Ishikawa (cell line): ENCODE measurements at regions not wholly inside any gene's neighbourhood (a gene's known extent, or its start where the extent isn't known, plus 50 kb on each side); places are given as distances from the start of the nearest gene placed in this dataset.

ENCODE experiments used
- CEBPB ChIP-seq: IDR thresholded peaks from 2 replicates; pipeline ENCODE4 v1.6.1; 2012
- CREB1 ChIP-seq: IDR thresholded peaks from 2 replicates; pipeline ENCODE4 v1.6.1; 2012; ENCODE audit warnings: low read depth
- EGR1 ChIP-seq: IDR thresholded peaks from 2 replicates; pipeline ENCODE4 v1.6.1; 2012
- EP300 ChIP-seq: IDR thresholded peaks from 2 replicates; pipeline ENCODE4 v1.6.1; 2012; ENCODE audit warnings: borderline replicate concordance
- FOXM1 ChIP-seq: IDR thresholded peaks from 2 replicates; pipeline ENCODE4 v1.6.1; 2012; ENCODE audit warnings: low read depth, borderline replicate concordance
- NFIC ChIP-seq: IDR thresholded peaks from 2 replicates; pipeline ENCODE4 v1.6.1; 2012
- RAD21 ChIP-seq: IDR thresholded peaks from 2 replicates; pipeline ENCODE4 v1.6.1; 2012; ENCODE audit warnings: low read depth
- TAF1 ChIP-seq: IDR thresholded peaks from 2 replicates; pipeline ENCODE4 v1.6.1; 2012; ENCODE audit warnings: low read depth, mild to moderate bottlenecking
- TCF12 ChIP-seq: IDR thresholded peaks from 2 replicates; pipeline ENCODE4 v1.6.1; 2012; ENCODE audit warnings: low read depth
- TEAD4 ChIP-seq: IDR thresholded peaks from 2 replicates; pipeline ENCODE4 v1.6.1; 2012
- USF1 ChIP-seq: IDR thresholded peaks from 2 replicates; pipeline ENCODE4 v1.6.1; 2012
- YY1 ChIP-seq: IDR thresholded peaks from 2 replicates; pipeline ENCODE4 v1.6.1; 2012; ENCODE audit warnings: low read depth
- ZBTB7A ChIP-seq: IDR thresholded peaks from 2 replicates; pipeline ENCODE4 v1.6.1; 2012; ENCODE audit warnings: low read depth
- TF ChIP-seq, protein P1 (sequence below): IDR thresholded peaks from 2 replicates; pipeline ENCODE4 v1.6.1; 2012; ENCODE audit warnings: low read depth, mild to moderate bottlenecking
- TF ChIP-seq, protein P2 (sequence below): IDR thresholded peaks from 2 replicates; pipeline ENCODE4 v1.6.1; 2012

GRCh38 chr5:124355928-124356327 lies 390.5 kb downstream of the ZNF608 start:
- TF ChIP-seq EGR1: no peak
- TF ChIP-seq, protein P1, sequence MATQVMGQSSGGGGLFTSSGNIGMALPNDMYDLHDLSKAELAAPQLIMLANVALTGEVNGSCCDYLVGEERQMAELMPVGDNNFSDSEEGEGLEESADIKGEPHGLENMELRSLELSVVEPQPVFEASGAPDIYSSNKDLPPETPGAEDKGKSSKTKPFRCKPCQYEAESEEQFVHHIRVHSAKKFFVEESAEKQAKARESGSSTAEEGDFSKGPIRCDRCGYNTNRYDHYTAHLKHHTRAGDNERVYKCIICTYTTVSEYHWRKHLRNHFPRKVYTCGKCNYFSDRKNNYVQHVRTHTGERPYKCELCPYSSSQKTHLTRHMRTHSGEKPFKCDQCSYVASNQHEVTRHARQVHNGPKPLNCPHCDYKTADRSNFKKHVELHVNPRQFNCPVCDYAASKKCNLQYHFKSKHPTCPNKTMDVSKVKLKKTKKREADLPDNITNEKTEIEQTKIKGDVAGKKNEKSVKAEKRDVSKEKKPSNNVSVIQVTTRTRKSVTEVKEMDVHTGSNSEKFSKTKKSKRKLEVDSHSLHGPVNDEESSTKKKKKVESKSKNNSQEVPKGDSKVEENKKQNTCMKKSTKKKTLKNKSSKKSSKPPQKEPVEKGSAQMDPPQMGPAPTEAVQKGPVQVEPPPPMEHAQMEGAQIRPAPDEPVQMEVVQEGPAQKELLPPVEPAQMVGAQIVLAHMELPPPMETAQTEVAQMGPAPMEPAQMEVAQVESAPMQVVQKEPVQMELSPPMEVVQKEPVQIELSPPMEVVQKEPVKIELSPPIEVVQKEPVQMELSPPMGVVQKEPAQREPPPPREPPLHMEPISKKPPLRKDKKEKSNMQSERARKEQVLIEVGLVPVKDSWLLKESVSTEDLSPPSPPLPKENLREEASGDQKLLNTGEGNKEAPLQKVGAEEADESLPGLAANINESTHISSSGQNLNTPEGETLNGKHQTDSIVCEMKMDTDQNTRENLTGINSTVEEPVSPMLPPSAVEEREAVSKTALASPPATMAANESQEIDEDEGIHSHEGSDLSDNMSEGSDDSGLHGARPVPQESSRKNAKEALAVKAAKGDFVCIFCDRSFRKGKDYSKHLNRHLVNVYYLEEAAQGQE: no peak
- TF ChIP-seq TAF1: no peak
- TF ChIP-seq TCF12: no peak
- TF ChIP-seq YY1: no peak
- no peak for TF ChIP-seq EP300
- TF ChIP-seq USF1: no peak
- no peak for TF ChIP-seq RAD21
- no peak for TF ChIP-seq NFIC
- TF ChIP-seq TEAD4: no peak
- TF ChIP-seq CEBPB: no peak
- no peak for TF ChIP-seq CREB1
- no peak for TF ChIP-seq ZBTB7A
- TF ChIP-seq, protein P2, sequence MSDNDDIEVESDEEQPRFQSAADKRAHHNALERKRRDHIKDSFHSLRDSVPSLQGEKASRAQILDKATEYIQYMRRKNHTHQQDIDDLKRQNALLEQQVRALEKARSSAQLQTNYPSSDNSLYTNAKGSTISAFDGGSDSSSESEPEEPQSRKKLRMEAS: no peak
- TF ChIP-seq FOXM1: no peak

- no peak for TF ChIP-seq TAF1
- TF ChIP-seq EGR1: no peak
- no peak for TF ChIP-seq TCF12
- TF ChIP-seq FOXM1: no peak
- no peak for TF ChIP-seq ZBTB7A
- TF ChIP-seq CREB1: no peak
- no peak for TF ChIP-seq RAD21
- no peak for TF ChIP-seq EP300
- no peak for TF ChIP-seq NFIC
- no peak for TF ChIP-seq YY1
- TF ChIP-seq TEAD4: no peak
- TF ChIP-seq, protein P1: no peak
- TF ChIP-seq USF1: no peak
- TF ChIP-seq, protein P2: no peak
These were observed 393.4 kb downstream of the ZNF608 start for GRCh38 chr5:124353016-124353415.

DNA sequence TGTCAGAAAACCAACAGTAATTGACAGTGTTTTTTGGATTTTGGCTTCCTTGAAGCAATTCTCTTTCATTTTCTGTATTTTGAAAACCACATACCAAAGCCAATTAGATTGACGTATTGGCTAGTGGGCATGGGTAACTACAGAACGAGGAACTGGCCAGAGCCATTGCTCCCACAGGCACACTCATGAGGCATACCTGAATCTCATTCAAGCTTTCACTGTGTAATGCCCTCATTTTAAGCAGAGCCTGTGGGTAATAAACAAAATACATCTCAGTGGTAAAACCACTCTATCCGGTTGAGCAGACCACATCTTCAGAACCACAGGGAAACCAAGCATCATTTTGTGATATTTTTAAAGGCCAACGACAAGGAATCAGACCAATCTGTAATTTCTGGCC lies 394.1 kb downstream of the ZNF608 start:
- TF ChIP-seq NFIC (no peak), CEBPB (no peak), EGR1 (no peak), TAF1 (no peak), TEAD4 (no peak), YY1 (no peak), EP300 (no peak), RAD21 (no peak), ZBTB7A (no peak), TCF12 (no peak), FOXM1 (no peak), CREB1 (no peak)
- TF ChIP-seq, protein P2: no peak
- TF ChIP-seq, protein P1: no peak

- no peak for TF ChIP-seq RAD21
- no peak for TF ChIP-seq CREB1
- TF ChIP-seq CEBPB: no peak
- TF ChIP-seq EP300: no peak
- no peak for TF ChIP-seq USF1
- no peak for TF ChIP-seq NFIC
- TF ChIP-seq YY1: no peak
- no peak for TF ChIP-seq TAF1
- TF ChIP-seq ZBTB7A: no peak
- TF ChIP-seq FOXM1: no peak
- no peak for TF ChIP-seq TCF12
- TF ChIP-seq, protein P1: no peak
- TF ChIP-seq EGR1: no peak
- no peak for TF ChIP-seq TEAD4
- TF ChIP-seq, protein P2: no peak
These were observed 396.5 kb downstream of the ZNF608 start for GRCh38 chr5:124349931-124350330.
